ENCODE measurements at regions not wholly inside any gene's neighbourhood (a gene's known extent, or its start where the extent isn't known, plus 50 kb on each side); places are given as distances from the start of the nearest gene placed in this dataset.
"Not testable (repeated sequence)": the region's sequence is repeated elsewhere in the genome, so short reads cannot be mapped to it uniquely, and the experiment has no call there.

DNA sequence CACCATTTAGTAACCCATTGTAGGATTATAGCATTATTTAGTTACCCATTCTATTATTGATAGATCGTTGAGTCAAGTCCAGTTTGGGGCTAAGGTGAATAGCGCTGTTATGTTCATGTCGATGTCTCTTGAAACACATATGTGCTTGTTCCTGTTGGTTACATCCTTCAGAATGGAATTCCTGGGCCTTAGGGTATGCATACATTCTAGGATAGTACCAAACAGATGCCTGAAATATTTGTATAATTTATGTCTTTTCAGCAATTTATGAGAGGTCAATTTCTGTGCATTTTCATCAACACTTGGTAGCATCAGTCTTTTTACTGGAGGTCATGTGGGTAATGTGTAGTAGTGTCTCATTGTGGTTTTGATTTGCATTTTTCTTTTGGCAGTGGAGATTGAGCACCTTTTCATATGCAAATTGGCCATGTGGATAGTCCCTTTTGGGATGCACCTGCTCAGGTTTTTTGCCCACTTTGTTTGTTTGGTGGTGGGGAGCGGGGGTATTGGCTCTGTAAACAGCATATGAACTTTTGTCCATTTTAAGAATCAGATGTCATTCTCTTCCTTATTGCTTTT, 104.2 kb downstream of the CDRT15L2 start:
- not testable (repeated sequence) for H3K4me1 Mint-ChIP-seq; H2AK5ac ChIP-seq (ENCODE audit: insufficient read length, low read length); H2BK120ac ChIP-seq (ENCODE audit: low read depth, low read length, poor library complexity, severe bottlenecking); H4K91ac ChIP-seq (ENCODE audit: insufficient read length, low read depth, low read length); H3K27ac ChIP-seq (ENCODE audit: insufficient read length, low read depth, low read length); H2BK15ac ChIP-seq (ENCODE audit: low read depth, low read length); H3K14ac ChIP-seq (ENCODE audit: insufficient read depth, low read length); H3K27ac Mint-ChIP-seq; H3K56ac ChIP-seq (ENCODE audit: insufficient read length, low read depth, low read length); H3K4me1 ChIP-seq (ENCODE audit: insufficient read depth, low read length); H2AFZ ChIP-seq (ENCODE audit: low read length); H3K36me3 Mint-ChIP-seq (ENCODE audit: insufficient read depth in 1 of 3, low read depth in 3 of 3); H3K23ac ChIP-seq (ENCODE audit: insufficient read length, low read depth, low read length); H2BK5ac ChIP-seq (ENCODE audit: insufficient read length, low read length); H2BK20ac ChIP-seq (ENCODE audit: low read depth, low read length, poor library complexity, severe bottlenecking); H2BK12ac ChIP-seq (ENCODE audit: insufficient read length, low read depth, low read length); H3K4me2 ChIP-seq (ENCODE audit: insufficient read depth, insufficient read length, low read length); H3K79me1 ChIP-seq (ENCODE audit: insufficient read depth, low read depth, low read length, poor library complexity, severe bottlenecking); H4K8ac ChIP-seq (replicated peaks; ENCODE audit: insufficient read length, low read depth, low read length); H3K4ac ChIP-seq (ENCODE audit: low read depth, low read length); H4K20me1 ChIP-seq (ENCODE audit: control insufficient read depth, insufficient read depth, insufficient read length); H4K5ac ChIP-seq (ENCODE audit: insufficient read length, low read depth, low read length); H3K27me3 Mint-ChIP-seq (ENCODE audit: low read depth); H3T11ph ChIP-seq (ENCODE audit: low read length); H3K9ac ChIP-seq (ENCODE audit: extremely low read depth, insufficient read length, low read length); H3K23me2 ChIP-seq (ENCODE audit: insufficient read length, low read depth, low read length, poor library complexity, severe bottlenecking); H3K79me2 ChIP-seq (ENCODE audit: insufficient read depth, low read length); DNase-seq; H3K9me3 Mint-ChIP-seq; H3K18ac ChIP-seq (ENCODE audit: insufficient read length, low read depth, low read length); H3K9me3 ChIP-seq (ENCODE audit: control insufficient read depth, low read depth, low read length); H3K27me3 ChIP-seq (ENCODE audit: insufficient read depth, low read length); H3K4me3 Mint-ChIP-seq
- WGBS (ENCODE audit: extremely low coverage, insufficient read length, low lambda C conversion rate) = no CpG with 5 or more reads among the region's 4 CpGs

DNA sequence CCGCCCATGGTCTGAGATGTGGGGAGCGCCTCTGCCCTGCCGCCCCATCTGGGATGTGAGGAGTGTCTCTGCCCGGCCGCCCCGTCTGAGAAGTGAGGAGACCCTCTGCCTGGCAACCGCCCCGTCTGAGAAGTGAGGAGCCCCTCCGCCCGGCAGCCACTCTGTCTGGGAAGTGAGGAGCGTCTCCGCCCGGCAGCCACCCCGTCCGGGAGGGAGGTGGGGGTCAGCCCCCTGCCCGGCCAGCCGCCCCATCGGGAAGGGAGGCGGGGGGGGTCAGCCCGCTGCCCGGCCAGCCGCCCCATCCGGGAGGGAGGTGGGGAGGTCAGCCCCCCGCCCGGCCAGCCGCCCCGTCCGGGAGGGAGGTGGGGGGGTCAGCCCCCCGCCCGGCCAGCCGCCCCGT, 105.5 kb downstream of the CDRT15L2 start:
- WGBS (ENCODE audit: extremely low coverage, insufficient read length, low lambda C conversion rate) = no CpG with 5 or more reads among the region's 32 CpGs
- not testable (repeated sequence) for H3K27me3 Mint-ChIP-seq (ENCODE audit: low read depth)

More for the DNA sequence above, 105.5 kb downstream of the CDRT15L2 start:
- H2AFZ ChIP-seq (ENCODE audit: low read length); H2BK5ac ChIP-seq (ENCODE audit: insufficient read length, low read length); H3K23ac ChIP-seq (ENCODE audit: insufficient read length, low read depth, low read length); H2AK5ac ChIP-seq (ENCODE audit: insufficient read length, low read length); H4K20me1 ChIP-seq (ENCODE audit: control insufficient read depth, insufficient read depth, insufficient read length); H3K4me1 Mint-ChIP-seq; H3K27ac ChIP-seq (ENCODE audit: insufficient read length, low read depth, low read length); H2BK15ac ChIP-seq (ENCODE audit: low read depth, low read length); H4K8ac ChIP-seq (replicated peaks; ENCODE audit: insufficient read length, low read depth, low read length); H3T11ph ChIP-seq (ENCODE audit: low read length); H3K79me1 ChIP-seq (ENCODE audit: insufficient read depth, low read depth, low read length, poor library complexity, severe bottlenecking); DNase-seq; H3K79me2 ChIP-seq (ENCODE audit: insufficient read depth, low read length); H3K23me2 ChIP-seq (ENCODE audit: insufficient read length, low read depth, low read length, poor library complexity, severe bottlenecking); H2BK120ac ChIP-seq (ENCODE audit: low read depth, low read length, poor library complexity, severe bottlenecking); H3K9me3 Mint-ChIP-seq; H3K9me3 ChIP-seq (ENCODE audit: control insufficient read depth, low read depth, low read length); H2BK20ac ChIP-seq (ENCODE audit: low read depth, low read length, poor library complexity, severe bottlenecking); H4K91ac ChIP-seq (ENCODE audit: insufficient read length, low read depth, low read length); H2BK12ac ChIP-seq (ENCODE audit: insufficient read length, low read depth, low read length); H3K27ac Mint-ChIP-seq; H3K4me3 Mint-ChIP-seq; H3K14ac ChIP-seq (ENCODE audit: insufficient read depth, low read length); H3K56ac ChIP-seq (ENCODE audit: insufficient read length, low read depth, low read length); H3K9ac ChIP-seq (ENCODE audit: extremely low read depth, insufficient read length, low read length); H3K18ac ChIP-seq (ENCODE audit: insufficient read length, low read depth, low read length); H3K27me3 ChIP-seq (ENCODE audit: insufficient read depth, low read length); H3K36me3 Mint-ChIP-seq (ENCODE audit: insufficient read depth in 1 of 3, low read depth in 3 of 3); H3K4me2 ChIP-seq (ENCODE audit: insufficient read depth, insufficient read length, low read length); H4K5ac ChIP-seq (ENCODE audit: insufficient read length, low read depth, low read length); H3K4ac ChIP-seq (ENCODE audit: low read depth, low read length); H3K4me1 ChIP-seq (ENCODE audit: insufficient read depth, low read length): not testable (repeated sequence)

Data from H9 (cell line).